Astrocyte (in vitro differentiated cells and primary cell): ENCODE measurements at regions not wholly inside any gene's neighbourhood (a gene's known extent, or its start where the extent isn't known, plus 50 kb on each side); places are given as distances from the start of the nearest gene placed in this dataset.
"Not testable (repeated sequence)": the region's sequence is repeated elsewhere in the genome, so short reads cannot be mapped to it uniquely, and the experiment has no call there.

ENCODE experiments used
- DNase-seq: peaks from one replicate; pipeline ENCODE4 v3.0.0-alpha.2; 2010; ENCODE audit warnings: low read depth
- FAIRE-seq: peaks from 2 replicates; lab custom pipeline; 2011; peaks lifted over from hg19 to GRCh38; lab: Jason Lieb, UNC
- H2AFZ ChIP-seq: 2 replicates; pipeline ENCODE4 v1.6.0; 2012; ENCODE audit warnings: low read depth, low read length, inconsistent platforms
- H3K27ac ChIP-seq: 2 replicates; pipeline ENCODE4 v1.5.1; 2011; ENCODE audit warnings: low read depth, low read length, inconsistent platforms
- H3K27me3 ChIP-seq: 2 replicates; pipeline ENCODE4 v1.6.0; 2011; ENCODE audit warnings: low read length, inconsistent platforms; ENCODE audit not compliant: insufficient read depth
- H3K36me3 ChIP-seq: 2 replicates; pipeline ENCODE4 v1.5.1; 2011; ENCODE audit warnings: low read length, inconsistent platforms; ENCODE audit not compliant: insufficient read depth
- H3K4me1 ChIP-seq: 2 replicates; pipeline ENCODE4 v1.5.1; 2011; ENCODE audit warnings: low read length, inconsistent platforms; ENCODE audit not compliant: insufficient read depth
- H3K4me2 ChIP-seq: 2 replicates; pipeline ENCODE4 v1.6.0; 2012; ENCODE audit warnings: low read length, inconsistent platforms
- H3K4me3 ChIP-seq: 2 replicates; pipeline ENCODE4 v1.5.1; 2011; ENCODE audit warnings: low read depth, mild to moderate bottlenecking, low read length, inconsistent platforms; ENCODE audit not compliant: insufficient read depth
- H3K79me2 ChIP-seq: 2 replicates; pipeline ENCODE4 v1.6.0; 2012; ENCODE audit warnings: mild to moderate bottlenecking, low read length, inconsistent platforms; ENCODE audit not compliant: insufficient read depth
- H3K9ac ChIP-seq: 2 replicates; pipeline ENCODE4 v1.6.0; 2012; ENCODE audit warnings: mild to moderate bottlenecking, low read length, inconsistent platforms
- H3K9me3 ChIP-seq: 2 replicates; pipeline ENCODE4 v1.5.1; 2012; ENCODE audit warnings: low read depth, mild to moderate bottlenecking, low read length, inconsistent platforms; ENCODE audit not compliant: insufficient read depth
- H4K20me1 ChIP-seq: 2 replicates; pipeline ENCODE4 v1.6.0; 2012; ENCODE audit warnings: low read length, inconsistent platforms; ENCODE audit not compliant: insufficient read depth
- H3K27ac Mint-ChIP-seq: one replicate; pipeline ENCODE4 v1.8.0; 2021; ENCODE audit warnings: mild to moderate bottlenecking, mixed read lengths; ENCODE audit not compliant: unreplicated experiment
- H3K27me3 Mint-ChIP-seq: one replicate; pipeline ENCODE4 v1.8.0; 2021; ENCODE audit warnings: low read depth, mixed read lengths; ENCODE audit not compliant: unreplicated experiment
- H3K36me3 Mint-ChIP-seq: one replicate; pipeline ENCODE4 v1.8.0; 2021; ENCODE audit warnings: low read depth, mixed read lengths; ENCODE audit not compliant: unreplicated experiment
- H3K4me1 Mint-ChIP-seq: one replicate; pipeline ENCODE4 v1.8.0; 2021; ENCODE audit warnings: low read depth, mixed read lengths; ENCODE audit not compliant: unreplicated experiment
- H3K4me3 Mint-ChIP-seq: one replicate; pipeline ENCODE4 v1.8.0; 2021; ENCODE audit warnings: mild to moderate bottlenecking, moderate library complexity, mixed read lengths; ENCODE audit not compliant: unreplicated experiment
- H3K9me3 Mint-ChIP-seq: one replicate; pipeline ENCODE4 v1.8.0; 2021; ENCODE audit warnings: mild to moderate bottlenecking, mixed read lengths; ENCODE audit not compliant: unreplicated experiment
- EZH2 ChIP-seq: IDR thresholded peaks from 2 replicates; pipeline ENCODE4 v1.6.1; 2012; ENCODE audit warnings: mild to moderate bottlenecking, low read length, inconsistent platforms; ENCODE audit not compliant: insufficient read depth
- TF ChIP-seq, protein P1 (sequence below): IDR thresholded peaks from 2 replicates; pipeline ENCODE4 v1.5.1; 2011; ENCODE audit warnings: low read depth, mild to moderate bottlenecking, inconsistent platforms, low read length, moderate library complexity; ENCODE audit not compliant: insufficient read depth

- peaks cover 6% of the 10 kb centered on the region for H3K4me1 Mint-ChIP-seq
- no peaks in the 10 kb centered on the region for H3K9me3 Mint-ChIP-seq
- H3K4me3 ChIP-seq = no peak overlapping the region
- H3K27me3 Mint-ChIP-seq = peaks cover 46% of the 10 kb centered on the region
- H4K20me1 ChIP-seq = no peaks in the 10 kb centered on the region
- H3K79me2 ChIP-seq = no peaks in the 10 kb centered on the region
- DNase-seq (no peak), FAIRE-seq (no peak)
- TF ChIP-seq, protein P1, sequence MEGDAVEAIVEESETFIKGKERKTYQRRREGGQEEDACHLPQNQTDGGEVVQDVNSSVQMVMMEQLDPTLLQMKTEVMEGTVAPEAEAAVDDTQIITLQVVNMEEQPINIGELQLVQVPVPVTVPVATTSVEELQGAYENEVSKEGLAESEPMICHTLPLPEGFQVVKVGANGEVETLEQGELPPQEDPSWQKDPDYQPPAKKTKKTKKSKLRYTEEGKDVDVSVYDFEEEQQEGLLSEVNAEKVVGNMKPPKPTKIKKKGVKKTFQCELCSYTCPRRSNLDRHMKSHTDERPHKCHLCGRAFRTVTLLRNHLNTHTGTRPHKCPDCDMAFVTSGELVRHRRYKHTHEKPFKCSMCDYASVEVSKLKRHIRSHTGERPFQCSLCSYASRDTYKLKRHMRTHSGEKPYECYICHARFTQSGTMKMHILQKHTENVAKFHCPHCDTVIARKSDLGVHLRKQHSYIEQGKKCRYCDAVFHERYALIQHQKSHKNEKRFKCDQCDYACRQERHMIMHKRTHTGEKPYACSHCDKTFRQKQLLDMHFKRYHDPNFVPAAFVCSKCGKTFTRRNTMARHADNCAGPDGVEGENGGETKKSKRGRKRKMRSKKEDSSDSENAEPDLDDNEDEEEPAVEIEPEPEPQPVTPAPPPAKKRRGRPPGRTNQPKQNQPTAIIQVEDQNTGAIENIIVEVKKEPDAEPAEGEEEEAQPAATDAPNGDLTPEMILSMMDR = no peak
- TF ChIP-seq EZH2 = no peak
- no peaks in the 10 kb centered on the region for H3K36me3 ChIP-seq
- H3K4me1 ChIP-seq = no peaks in the 10 kb centered on the region
- H2AFZ ChIP-seq = no peak overlapping the region
- H3K9me3 ChIP-seq = no peaks in the 10 kb centered on the region
- H3K27ac ChIP-seq = no peak overlapping the region
- no peaks in the 10 kb centered on the region for H3K27me3 ChIP-seq
- H3K36me3 Mint-ChIP-seq = peaks cover 1% of the 10 kb centered on the region
- H3K27ac Mint-ChIP-seq = no peak overlapping the region
- no peak overlapping the region for H3K9ac ChIP-seq
- no peak overlapping the region for H3K4me3 Mint-ChIP-seq
- no peak overlapping the region for H3K4me2 ChIP-seq
These were observed 97.8 kb downstream of the OAT start for GRCh38 chr10:124320778-124321432.

- Histone ChIP-seq H3K27me3 (no peaks in the 10 kb centered on the region), H3K4me1 (no peaks in the 10 kb centered on the region), H3K36me3 (no peaks in the 10 kb centered on the region), H2AFZ (no peak overlapping the region), H3K27ac (no peak overlapping the region), H3K4me3 (no peak overlapping the region), H3K79me2 (no peaks in the 10 kb centered on the region), H3K9me3 (no peaks in the 10 kb centered on the region), H4K20me1 (no peaks in the 10 kb centered on the region), H3K9ac (no peak overlapping the region), H3K4me2 (no peak overlapping the region)
- peaks cover 9% of the 10 kb centered on the region for H3K4me1 Mint-ChIP-seq
- FAIRE-seq (no peak), DNase-seq (no peak)
- H3K9me3 Mint-ChIP-seq = no peaks in the 10 kb centered on the region
- H3K27me3 Mint-ChIP-seq = peaks cover 38% of the 10 kb centered on the region
- no peak overlapping the region for H3K4me3 Mint-ChIP-seq
- no peak for TF ChIP-seq EZH2
- TF ChIP-seq, protein P1 = no peak
- peak overlapping the region; percentile 90 for H3K27ac Mint-ChIP-seq
- H3K36me3 Mint-ChIP-seq = peaks cover 1% of the 10 kb centered on the region
These were observed 98.8 kb downstream of the OAT start for GRCh38 chr10:124319926-124320391.

- H4K20me1 ChIP-seq, H2AFZ ChIP-seq, H3K27ac ChIP-seq, H3K4me3 ChIP-seq, H3K9me3 Mint-ChIP-seq, H3K9me3 ChIP-seq, DNase-seq, H3K36me3 ChIP-seq, FAIRE-seq, H3K4me2 ChIP-seq, H3K4me1 ChIP-seq, H3K27ac Mint-ChIP-seq, H3K79me2 ChIP-seq, H3K36me3 Mint-ChIP-seq, H3K9ac ChIP-seq, H3K27me3 ChIP-seq, H3K4me3 Mint-ChIP-seq, H3K4me1 Mint-ChIP-seq: not testable (repeated sequence)
- H3K27me3 Mint-ChIP-seq = peaks cover 33% of the 10 kb centered on the region
These were observed 99.2 kb downstream of the OAT start for GRCh38 chr10:124319520-124319919.
